ENCODE measurements at regions not wholly inside any gene's neighbourhood (a gene's known extent, or its start where the extent isn't known, plus 50 kb on each side); places are given as distances from the start of the nearest gene placed in this dataset.

- no peak overlapping the region for H3K27ac Mint-ChIP-seq
Measured at GRCh38 chr5:98656125-98656795, 117.2 kb upstream of the RGMB start.

DNA sequence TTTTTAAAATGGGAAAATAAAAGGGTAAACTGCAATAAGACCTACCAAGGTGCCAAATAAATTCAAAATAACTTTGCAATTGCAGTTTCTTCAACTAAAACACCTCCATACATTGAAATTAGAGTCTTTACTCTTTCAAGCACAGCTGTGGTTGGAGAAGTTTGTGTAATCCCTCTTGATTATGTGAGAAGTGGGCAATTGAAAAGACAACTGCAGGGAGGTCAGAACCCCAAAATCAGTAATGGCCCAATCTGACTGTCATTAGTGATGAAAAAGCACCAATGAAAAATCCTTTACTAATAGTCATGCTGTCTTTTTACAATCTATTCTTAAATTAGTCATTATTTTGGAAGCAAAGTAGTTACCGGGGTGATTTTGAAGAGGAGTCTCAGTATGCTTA, 116.7 kb upstream of the RGMB start:
- Mint-ChIP-seq H3K4me3 (no peak overlapping the region), H3K27me3 (peaks cover 14% of the 10 kb centered on the region), H3K36me3 (no peaks in the 10 kb centered on the region), H3K4me1 (ENCODE audit: unreplicated experiment) (peaks cover 14% of the 10 kb centered on the region), H3K9me3 (no peaks in the 10 kb centered on the region), H3K27ac (no peak overlapping the region)
- TF ChIP-seq, protein P1, sequence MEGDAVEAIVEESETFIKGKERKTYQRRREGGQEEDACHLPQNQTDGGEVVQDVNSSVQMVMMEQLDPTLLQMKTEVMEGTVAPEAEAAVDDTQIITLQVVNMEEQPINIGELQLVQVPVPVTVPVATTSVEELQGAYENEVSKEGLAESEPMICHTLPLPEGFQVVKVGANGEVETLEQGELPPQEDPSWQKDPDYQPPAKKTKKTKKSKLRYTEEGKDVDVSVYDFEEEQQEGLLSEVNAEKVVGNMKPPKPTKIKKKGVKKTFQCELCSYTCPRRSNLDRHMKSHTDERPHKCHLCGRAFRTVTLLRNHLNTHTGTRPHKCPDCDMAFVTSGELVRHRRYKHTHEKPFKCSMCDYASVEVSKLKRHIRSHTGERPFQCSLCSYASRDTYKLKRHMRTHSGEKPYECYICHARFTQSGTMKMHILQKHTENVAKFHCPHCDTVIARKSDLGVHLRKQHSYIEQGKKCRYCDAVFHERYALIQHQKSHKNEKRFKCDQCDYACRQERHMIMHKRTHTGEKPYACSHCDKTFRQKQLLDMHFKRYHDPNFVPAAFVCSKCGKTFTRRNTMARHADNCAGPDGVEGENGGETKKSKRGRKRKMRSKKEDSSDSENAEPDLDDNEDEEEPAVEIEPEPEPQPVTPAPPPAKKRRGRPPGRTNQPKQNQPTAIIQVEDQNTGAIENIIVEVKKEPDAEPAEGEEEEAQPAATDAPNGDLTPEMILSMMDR (conservative IDR thresholded peaks at IDR 0.05), result no peak
- no peak for DNase-seq (ENCODE audit: extremely low spot score, unreplicated experiment)

More at GRCh38 chr5:98656125-98656795, 117.2 kb upstream of the RGMB start:
- Mint-ChIP-seq H3K36me3 (no peaks in the 10 kb centered on the region), H3K9me3 (no peaks in the 10 kb centered on the region), H3K27me3 (peaks cover 14% of the 10 kb centered on the region), H3K4me3 (no peak overlapping the region), H3K4me1 (ENCODE audit: unreplicated experiment) (peaks cover 14% of the 10 kb centered on the region)
- TF ChIP-seq, protein P1 (conservative IDR thresholded peaks at IDR 0.05), result no peak
- DNase-seq (ENCODE audit: extremely low spot score, unreplicated experiment), result no peak

DNA sequence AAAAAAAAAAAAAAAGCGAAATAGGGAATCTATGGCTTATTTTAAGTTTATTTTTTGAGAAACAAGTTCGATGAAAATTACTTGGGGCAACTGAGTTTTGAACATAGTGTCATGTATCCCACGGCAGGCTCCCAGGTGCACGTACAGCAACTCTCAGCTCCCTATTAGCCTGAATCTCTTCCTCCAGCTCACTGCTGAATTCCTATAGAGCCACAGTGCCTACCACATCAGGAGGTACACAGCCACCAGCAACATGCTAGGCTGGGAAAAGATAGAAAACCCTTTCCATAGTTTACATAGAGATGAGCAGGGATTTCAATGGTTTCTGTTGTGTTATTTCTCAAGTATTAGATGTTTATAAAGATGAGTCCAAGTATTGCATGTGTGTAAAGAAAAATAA, 115.9 kb upstream of the RGMB start:
- Mint-ChIP-seq H3K36me3 (no peaks in the 10 kb centered on the region), H3K9me3 (no peaks in the 10 kb centered on the region), H3K4me1 (ENCODE audit: unreplicated experiment) (peaks cover 14% of the 10 kb centered on the region), H3K4me3 (no peak overlapping the region), H3K27me3 (peaks cover 11% of the 10 kb centered on the region), H3K27ac (no peak overlapping the region)
- TF ChIP-seq, protein P1 (conservative IDR thresholded peaks at IDR 0.05), result no peak
- no peak for DNase-seq (ENCODE audit: extremely low spot score, unreplicated experiment)

- Mint-ChIP-seq H3K27ac (no peak overlapping the region), H3K27me3 (peaks cover 3% of the 10 kb centered on the region), H3K9me3 (peaks cover 4% of the 10 kb centered on the region), H3K4me3 (no peak overlapping the region), H3K36me3 (no peaks in the 10 kb centered on the region), H3K4me1 (ENCODE audit: unreplicated experiment) (no peaks in the 10 kb centered on the region)
- TF ChIP-seq, protein P1 (conservative IDR thresholded peaks at IDR 0.05), result no peak
- no peak for DNase-seq (ENCODE audit: extremely low spot score, unreplicated experiment)
Measured at GRCh38 chr5:98663521-98663920, 109.9 kb upstream of the RGMB start.

GRCh38 chr5:98664736-98665135, 108.7 kb upstream of the RGMB start:
- Mint-ChIP-seq H3K4me3 (no peak overlapping the region), H3K27ac (no peak overlapping the region), H3K27me3 (no peaks in the 10 kb centered on the region), H3K9me3 (peaks cover 4% of the 10 kb centered on the region), H3K36me3 (no peaks in the 10 kb centered on the region), H3K4me1 (ENCODE audit: unreplicated experiment) (no peaks in the 10 kb centered on the region)
- TF ChIP-seq, protein P1 (conservative IDR thresholded peaks at IDR 0.05), result no peak
- DNase-seq (ENCODE audit: extremely low spot score, unreplicated experiment), result no peak
